HL-60 (cell line): ENCODE measurements at regions not wholly inside any gene's neighbourhood (a gene's known extent, or its start where the extent isn't known, plus 50 kb on each side); places are given as distances from the start of the nearest gene placed in this dataset.
A peak's percentile ranks its signal among the peaks of the same experiment; 100 is the strongest.

ENCODE experiments used
- DNase-seq, 2 experiments: peaks; one replicate each; pipeline ENCODE4 v3.0.0-alpha.2; 2010 to 2020; ENCODE audit warnings: low read depth in 1 of 2, low spot score in 1 of 2
- H3K27ac ChIP-seq: fragments of 250-450 bp; sonication (Bioruptor Pico); replicated peaks from 2 replicates; pipeline ENCODE4 v1.5.1; 2020; ENCODE audit warnings: mild to moderate bottlenecking, moderate library complexity
- H3K27me3 ChIP-seq: fragments of 250-450 bp; sonication (Bioruptor Pico); 2 replicates; pipeline ENCODE4 v1.5.1; 2021; ENCODE audit warnings: mild to moderate bottlenecking, moderate library complexity; ENCODE audit not compliant: insufficient read depth, poor library complexity, severe bottlenecking
- H3K4me3 ChIP-seq: replicated peaks from 2 replicates; pipeline ENCODE4 v1.5.1; 2011; ENCODE audit warnings: mild to moderate bottlenecking, control low read depth, low read length; ENCODE audit not compliant: insufficient read depth
- GABPA ChIP-seq: IDR thresholded peaks from 2 replicates; pipeline ENCODE4 v1.6.1; 2012; ENCODE audit warnings: low read depth
- POLR2AphosphoS5 ChIP-seq: IDR thresholded peaks from 2 replicates; pipeline ENCODE4 v1.6.1; 2012; ENCODE audit warnings: low read depth
- SPI1 ChIP-seq: IDR thresholded peaks from 2 replicates; pipeline ENCODE4 v1.6.1; 2012; ENCODE audit warnings: low read depth, mild to moderate bottlenecking, borderline replicate concordance
- TF ChIP-seq, protein P1 (sequence below): IDR thresholded peaks from 2 replicates; pipeline ENCODE4 v1.6.1; 2012; ENCODE audit warnings: low read depth; ENCODE audit not compliant: insufficient replicate concordance
- TF ChIP-seq, protein P2 (sequence below): IDR thresholded peaks from one replicate; pipeline ENCODE4 v1.5.1; 2011; ENCODE audit warnings: low read length, control low read depth, inconsistent platforms; ENCODE audit not compliant: insufficient read depth

DNA sequence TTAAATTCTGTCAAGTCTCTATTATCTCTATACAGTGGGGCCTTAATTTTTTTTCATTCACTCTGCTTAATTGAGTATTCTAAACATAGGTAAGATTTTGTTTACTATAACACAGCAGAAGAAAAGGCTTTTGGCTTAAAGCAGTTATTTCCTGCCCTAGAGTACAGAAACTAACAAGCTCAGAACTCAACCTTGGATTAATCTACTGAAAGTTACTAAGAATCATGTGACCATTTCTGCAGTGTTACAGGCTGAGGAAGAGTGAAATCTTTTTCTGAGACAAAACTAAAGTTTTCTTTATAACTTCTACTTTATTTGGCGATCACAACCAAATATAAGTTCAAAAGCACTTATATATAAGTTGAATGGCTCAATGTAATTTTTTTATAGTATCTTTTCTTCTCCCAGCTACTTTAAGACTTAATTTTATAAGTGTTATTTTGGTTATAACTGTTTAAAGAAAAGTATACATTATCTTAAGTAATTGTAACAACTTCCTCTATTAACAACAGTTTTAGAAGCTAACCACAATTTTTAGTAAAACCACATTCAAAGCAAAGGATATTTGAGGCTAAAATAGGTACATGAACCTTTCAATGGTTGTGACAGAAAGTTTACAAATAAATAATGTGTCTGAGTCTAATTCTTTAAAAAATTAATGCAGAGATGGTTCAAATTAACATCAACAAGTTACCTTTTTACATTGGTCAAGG, 240.6 kb upstream of the NAALADL2 start:
- DNase-seq: no peak
- peak overlapping the region; percentile 61 for H3K27ac ChIP-seq
- no peaks in the 10 kb centered on the region for H3K27me3 ChIP-seq
- no peak overlapping the region for H3K4me3 ChIP-seq
- TF ChIP-seq, protein P1, sequence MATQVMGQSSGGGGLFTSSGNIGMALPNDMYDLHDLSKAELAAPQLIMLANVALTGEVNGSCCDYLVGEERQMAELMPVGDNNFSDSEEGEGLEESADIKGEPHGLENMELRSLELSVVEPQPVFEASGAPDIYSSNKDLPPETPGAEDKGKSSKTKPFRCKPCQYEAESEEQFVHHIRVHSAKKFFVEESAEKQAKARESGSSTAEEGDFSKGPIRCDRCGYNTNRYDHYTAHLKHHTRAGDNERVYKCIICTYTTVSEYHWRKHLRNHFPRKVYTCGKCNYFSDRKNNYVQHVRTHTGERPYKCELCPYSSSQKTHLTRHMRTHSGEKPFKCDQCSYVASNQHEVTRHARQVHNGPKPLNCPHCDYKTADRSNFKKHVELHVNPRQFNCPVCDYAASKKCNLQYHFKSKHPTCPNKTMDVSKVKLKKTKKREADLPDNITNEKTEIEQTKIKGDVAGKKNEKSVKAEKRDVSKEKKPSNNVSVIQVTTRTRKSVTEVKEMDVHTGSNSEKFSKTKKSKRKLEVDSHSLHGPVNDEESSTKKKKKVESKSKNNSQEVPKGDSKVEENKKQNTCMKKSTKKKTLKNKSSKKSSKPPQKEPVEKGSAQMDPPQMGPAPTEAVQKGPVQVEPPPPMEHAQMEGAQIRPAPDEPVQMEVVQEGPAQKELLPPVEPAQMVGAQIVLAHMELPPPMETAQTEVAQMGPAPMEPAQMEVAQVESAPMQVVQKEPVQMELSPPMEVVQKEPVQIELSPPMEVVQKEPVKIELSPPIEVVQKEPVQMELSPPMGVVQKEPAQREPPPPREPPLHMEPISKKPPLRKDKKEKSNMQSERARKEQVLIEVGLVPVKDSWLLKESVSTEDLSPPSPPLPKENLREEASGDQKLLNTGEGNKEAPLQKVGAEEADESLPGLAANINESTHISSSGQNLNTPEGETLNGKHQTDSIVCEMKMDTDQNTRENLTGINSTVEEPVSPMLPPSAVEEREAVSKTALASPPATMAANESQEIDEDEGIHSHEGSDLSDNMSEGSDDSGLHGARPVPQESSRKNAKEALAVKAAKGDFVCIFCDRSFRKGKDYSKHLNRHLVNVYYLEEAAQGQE: no peak
- TF ChIP-seq POLR2AphosphoS5 (no peak), GABPA (no peak), SPI1 (no peak)
- TF ChIP-seq, protein P2, sequence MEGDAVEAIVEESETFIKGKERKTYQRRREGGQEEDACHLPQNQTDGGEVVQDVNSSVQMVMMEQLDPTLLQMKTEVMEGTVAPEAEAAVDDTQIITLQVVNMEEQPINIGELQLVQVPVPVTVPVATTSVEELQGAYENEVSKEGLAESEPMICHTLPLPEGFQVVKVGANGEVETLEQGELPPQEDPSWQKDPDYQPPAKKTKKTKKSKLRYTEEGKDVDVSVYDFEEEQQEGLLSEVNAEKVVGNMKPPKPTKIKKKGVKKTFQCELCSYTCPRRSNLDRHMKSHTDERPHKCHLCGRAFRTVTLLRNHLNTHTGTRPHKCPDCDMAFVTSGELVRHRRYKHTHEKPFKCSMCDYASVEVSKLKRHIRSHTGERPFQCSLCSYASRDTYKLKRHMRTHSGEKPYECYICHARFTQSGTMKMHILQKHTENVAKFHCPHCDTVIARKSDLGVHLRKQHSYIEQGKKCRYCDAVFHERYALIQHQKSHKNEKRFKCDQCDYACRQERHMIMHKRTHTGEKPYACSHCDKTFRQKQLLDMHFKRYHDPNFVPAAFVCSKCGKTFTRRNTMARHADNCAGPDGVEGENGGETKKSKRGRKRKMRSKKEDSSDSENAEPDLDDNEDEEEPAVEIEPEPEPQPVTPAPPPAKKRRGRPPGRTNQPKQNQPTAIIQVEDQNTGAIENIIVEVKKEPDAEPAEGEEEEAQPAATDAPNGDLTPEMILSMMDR: no peak

DNA sequence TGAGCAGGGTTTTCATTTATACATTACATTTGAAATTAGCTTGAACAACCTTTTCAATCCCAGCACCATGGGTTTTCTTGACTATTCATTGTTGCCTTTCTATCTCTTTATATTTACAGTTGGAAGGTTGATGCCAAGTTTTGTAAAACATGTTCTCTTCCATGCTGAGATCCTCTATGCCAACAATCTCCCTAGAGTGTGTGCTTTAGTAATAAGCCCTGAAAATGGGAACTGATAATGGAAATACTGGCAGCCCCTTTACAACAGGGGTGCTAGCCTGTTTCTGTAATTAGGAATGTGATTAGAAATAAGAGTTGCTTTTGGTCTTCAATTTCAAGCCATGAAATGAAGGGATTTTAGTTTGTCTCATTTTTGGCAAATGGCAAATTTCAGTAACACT, 239.9 kb upstream of the NAALADL2 start:
- TF ChIP-seq, protein P2: no peak
- TF ChIP-seq, protein P1: no peak
- TF ChIP-seq SPI1 (no peak), POLR2AphosphoS5 (no peak), GABPA (no peak)
- no peaks in the 10 kb centered on the region for H3K27me3 ChIP-seq
- H3K4me3 ChIP-seq: no peak overlapping the region
- H3K27ac ChIP-seq: peak overlapping the region; percentile 61
- DNase-seq: no peak

DNA sequence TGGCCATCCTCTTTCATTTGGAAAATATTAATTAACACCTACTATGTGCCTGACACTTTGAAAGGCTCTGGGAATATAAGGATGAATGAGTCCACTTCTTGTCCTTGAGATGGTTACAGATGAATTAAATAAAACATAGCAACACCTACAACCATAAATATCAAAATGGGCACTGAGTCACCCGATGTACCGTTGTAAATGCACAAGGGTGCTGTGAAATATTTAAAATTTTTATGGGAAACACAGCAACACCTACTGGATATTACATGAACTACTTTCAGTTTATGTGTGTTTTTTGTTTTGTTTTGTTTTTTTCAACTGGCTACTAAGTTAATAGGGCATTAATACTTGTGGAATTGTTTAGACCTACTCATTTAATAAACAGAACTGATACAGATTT, 239.0 kb upstream of the NAALADL2 start:
- TF ChIP-seq POLR2AphosphoS5: no peak
- TF ChIP-seq, protein P1: no peak
- TF ChIP-seq, protein P2: peak; percentile 6
- TF ChIP-seq SPI1: no peak
- no peak for DNase-seq
- Histone ChIP-seq H3K4me3 (no peak overlapping the region), H3K27me3 (no peaks in the 10 kb centered on the region), H3K27ac (no peak overlapping the region)
